HG03565 (cell line): ENCODE measurements at regions not wholly inside any gene's neighbourhood (a gene's known extent, or its start where the extent isn't known, plus 50 kb on each side); places are given as distances from the start of the nearest gene placed in this dataset.

Source experiments
- ATAC-seq: cut with Tn5 transposase; IDR thresholded peaks from one replicate; pipeline ENCODE4 v1.9.1; 2021; ENCODE audit warnings: mild to moderate bottlenecking, moderate library complexity; ENCODE audit not compliant: unreplicated experiment

DNA sequence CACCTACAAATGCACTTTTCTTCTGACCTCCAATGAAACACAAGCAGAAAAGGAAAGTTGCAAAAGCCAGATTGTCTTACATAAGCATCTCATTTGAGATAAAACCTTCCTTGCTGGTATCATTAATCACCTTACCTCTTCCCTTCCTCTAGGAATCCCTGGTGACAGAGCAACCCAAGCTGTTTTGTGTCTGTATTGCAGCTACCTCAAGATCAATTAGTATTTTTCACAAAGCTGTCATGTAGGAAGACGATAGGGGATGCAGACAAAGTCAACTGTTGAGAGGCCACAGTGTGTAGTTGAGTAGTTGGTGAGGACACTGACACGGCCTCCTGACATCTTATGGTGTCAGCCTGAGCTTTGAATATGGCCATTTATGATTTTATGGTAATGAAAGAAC lies 339.1 kb upstream of the SLC10A2 start:
- no peak for ATAC-seq

DNA sequence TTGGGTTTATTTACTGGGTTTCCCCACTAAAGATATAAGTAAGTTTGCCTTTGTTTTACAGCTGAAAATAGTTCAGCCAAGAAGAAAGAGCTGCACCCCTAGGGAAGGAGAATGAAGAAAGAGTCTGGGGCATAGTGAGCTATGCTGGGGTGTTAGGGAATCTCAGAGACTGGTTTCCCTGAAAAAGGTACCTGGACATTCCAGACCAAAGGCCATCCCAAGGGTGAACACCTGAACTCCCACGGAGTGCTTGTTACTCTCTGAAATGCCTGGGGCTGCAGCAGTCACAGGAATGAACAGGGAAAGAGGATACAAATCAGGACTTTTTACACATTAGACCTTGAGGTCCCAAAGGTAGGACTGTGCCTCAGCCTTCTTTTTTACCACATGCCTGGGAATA lies 337.6 kb upstream of the SLC10A2 start:
- no peak for ATAC-seq

DNA sequence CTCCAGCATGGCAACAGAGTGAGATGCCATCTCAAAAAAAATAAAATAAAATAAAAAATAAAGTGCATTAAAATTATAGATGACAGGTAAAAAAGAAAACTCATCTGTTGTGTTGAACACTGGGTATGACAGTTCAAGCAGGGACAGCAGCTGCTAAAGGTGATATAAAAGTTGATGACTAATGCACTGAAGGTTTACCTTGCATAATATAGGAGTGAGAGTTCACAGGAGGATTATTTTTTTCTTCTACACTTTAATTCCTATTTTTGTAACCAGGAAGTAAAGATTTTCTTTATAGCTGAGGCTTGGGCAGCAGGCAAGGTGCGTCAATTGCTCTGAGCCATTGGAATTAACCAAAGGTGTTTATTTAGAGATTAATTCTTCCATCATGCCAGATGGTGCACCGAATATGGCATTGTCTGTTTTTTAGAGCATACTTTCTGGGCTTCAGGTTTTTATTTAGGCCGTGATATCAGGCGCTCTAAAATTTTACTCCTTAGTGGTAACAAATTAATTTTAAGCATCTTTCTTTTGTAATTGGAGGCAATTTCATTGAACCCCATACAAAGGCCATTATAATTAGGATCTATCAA lies 337.0 kb upstream of the SLC10A2 start:
- ATAC-seq = no peak

DNA sequence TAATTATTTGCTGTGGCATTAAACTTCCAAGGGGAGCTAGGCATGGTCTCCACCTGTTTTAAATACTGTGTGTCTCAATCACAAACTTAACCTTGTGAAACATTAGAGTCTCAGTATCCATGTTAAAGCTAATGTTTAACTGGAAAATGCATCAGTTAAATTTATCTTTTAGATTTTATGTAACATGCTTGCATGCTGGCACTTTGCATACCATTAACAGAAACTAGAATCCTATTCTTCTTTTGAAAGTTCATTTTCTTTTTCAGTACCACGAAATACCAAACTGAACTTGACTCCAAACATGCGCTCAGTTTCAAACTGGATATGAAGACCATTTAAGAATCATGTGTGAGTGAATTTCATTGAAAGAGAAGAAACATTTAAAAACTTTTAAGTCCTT lies 328.9 kb upstream of the SLC10A2 start:
- no peak for ATAC-seq

DNA sequence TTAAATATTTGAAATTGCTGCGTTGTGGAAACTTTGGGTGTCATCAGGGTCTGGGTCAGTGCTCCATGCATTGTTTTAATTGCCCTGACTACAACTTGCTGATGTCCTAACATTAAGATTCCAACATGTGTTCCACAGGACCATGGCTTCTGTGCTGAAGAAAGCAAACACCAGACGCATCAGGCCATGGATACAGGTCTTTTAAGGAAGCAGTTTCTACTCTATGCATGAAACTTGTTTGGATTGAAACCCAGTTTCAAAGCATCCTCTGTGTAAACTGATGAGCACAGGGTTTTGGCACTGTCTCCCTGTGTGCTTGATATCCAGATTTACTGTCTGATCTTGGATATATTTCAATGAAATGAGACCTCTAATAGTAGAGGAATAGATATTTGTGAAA lies 328.4 kb upstream of the SLC10A2 start:
- ATAC-seq = no peak

DNA sequence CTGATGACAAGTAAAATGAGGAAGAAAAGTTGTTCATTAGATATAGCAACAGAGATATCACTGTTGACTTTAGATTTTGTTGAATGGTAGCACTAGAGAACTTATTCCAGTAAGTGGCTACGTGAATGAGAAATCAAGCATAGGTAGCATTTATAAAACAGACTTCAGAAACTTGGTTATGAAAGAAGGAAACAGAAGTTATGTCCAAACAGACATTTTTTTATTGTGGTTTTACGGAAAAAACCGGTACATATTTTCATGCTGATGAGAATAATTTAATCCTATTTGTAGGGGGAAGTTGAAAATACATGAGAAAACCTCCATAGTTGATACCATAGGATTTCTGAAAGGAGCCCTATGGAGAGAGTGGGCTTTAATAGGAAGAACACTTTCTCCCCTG lies 325.7 kb upstream of the SLC10A2 start:
- ATAC-seq = no peak

DNA sequence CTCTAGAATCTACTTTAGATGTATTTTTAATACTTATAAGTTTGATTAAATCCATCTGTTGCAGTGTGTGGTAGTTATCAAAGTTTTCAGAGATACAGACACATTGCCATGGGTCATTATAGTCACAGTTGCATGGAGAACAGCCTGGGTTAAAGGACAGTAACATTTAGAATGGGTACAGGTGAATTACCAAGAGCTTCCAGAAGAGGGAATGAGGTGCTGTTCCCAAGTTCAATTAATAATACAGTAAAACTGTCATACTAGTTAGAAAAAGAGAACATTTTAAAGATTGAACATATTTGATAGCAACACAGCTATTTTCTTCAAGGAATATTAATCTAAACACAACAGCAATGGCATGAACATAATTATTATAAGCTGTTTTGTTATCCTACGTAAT lies 322.6 kb upstream of the SLC10A2 start:
- no peak for ATAC-seq

DNA sequence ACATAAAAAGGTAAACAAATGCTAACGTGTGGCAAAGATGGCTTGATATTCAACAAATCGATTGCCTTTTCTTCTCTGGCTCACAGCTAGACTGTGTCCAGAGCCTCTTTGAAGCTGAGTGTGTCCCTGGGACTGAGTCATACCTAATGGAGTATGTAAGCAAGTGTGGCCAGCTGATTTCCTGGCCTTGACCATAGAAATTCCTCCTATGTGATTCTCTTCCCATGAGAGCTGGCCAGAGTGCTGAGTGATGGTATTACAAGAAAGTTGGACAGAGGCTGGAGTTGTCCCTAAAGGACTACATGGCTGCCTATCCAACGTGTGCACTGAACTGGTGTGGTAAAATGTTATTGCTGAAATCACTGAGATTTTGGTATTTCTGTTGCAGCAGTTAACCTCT lies 320.1 kb upstream of the SLC10A2 start:
- ATAC-seq = no peak

DNA sequence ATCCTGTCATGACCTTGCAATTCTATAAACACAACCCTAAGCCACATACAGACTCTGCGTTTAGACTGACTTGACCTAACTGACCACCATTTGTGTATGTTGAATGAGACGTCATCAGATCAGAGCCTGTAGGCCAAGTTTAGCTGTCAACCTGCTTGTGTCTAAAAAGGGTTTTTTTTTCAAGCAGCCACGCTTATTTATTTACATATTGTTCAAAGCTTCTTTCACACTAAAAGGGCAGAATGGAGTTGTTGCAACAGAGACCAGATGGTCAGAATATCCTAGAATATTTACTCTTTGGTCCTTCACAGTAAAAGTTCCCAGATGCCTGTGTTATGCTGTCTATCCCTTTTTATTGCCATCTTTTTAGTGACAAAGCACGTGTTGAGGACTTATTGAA lies 307.7 kb upstream of the SLC10A2 start:
- no peak for ATAC-seq

DNA sequence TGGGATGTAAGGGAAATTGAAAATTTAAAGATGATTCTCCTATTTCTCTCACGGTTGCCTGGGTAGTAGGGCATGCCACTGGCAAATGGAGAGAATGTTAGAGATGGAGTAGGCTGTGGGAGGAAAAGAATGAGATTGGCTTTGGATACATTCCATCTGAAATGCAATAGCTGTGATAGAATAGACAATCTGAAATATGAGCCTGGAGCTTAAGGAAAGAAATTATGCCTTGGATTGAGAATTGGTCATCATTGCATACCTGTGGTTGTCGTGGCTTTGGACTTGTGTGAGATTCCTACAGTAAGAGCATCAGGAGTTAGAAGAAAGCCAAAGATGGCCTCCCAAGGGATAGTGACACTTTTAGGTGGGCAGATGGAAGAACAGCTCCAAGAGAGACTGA lies 305.1 kb upstream of the SLC10A2 start:
- ATAC-seq = no peak

DNA sequence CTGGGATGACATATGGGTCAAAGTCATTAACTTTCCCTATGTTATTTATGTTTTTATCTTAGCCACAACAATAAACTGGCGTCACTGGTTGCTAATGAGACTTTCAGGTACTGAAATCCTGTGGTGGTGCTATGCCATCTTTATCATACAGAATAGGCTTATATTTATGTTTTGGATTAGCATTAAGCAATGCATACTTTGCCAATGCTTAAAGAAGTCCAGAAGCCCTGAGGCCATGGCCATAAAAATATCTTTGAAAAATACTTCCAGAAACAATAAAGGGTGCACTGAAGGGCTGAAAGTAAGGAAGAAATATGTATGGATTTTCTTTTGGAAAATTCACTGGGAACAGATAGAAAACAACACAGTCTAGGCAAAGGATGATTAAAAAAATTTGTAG lies 304.6 kb upstream of the SLC10A2 start:
- ATAC-seq = no peak

DNA sequence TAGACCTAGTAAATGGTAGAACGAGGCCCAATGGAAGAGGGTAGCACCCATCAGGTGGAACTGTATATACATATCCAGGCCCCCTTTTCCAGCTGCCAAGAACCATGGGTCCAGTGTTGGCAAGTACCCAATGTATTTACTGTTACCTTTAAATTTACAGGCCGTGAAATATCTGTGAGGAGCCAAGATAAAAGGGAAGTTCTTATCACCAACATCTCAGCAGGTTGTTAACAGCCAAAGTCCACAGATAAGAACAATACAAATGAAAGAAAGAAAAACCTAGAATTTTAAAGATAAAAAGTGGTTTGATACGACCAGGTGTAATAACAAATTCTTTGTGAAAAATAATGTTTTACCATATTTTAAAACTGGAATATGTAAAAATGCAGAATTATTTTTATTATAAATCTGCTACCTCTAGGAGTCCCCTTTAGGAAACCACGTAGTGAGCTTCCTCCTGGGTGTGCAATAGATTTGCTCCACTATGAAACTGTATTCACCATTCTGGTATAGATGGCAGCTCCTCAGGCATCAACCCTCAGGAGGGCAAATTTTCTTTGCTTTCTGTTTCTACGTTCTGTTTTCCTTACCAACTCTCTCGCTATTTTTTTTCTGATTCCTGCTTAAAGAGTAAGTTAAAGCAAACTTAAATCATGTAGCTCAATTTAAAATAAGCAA lies 292.2 kb upstream of the SLC10A2 start:
- no peak for ATAC-seq

DNA sequence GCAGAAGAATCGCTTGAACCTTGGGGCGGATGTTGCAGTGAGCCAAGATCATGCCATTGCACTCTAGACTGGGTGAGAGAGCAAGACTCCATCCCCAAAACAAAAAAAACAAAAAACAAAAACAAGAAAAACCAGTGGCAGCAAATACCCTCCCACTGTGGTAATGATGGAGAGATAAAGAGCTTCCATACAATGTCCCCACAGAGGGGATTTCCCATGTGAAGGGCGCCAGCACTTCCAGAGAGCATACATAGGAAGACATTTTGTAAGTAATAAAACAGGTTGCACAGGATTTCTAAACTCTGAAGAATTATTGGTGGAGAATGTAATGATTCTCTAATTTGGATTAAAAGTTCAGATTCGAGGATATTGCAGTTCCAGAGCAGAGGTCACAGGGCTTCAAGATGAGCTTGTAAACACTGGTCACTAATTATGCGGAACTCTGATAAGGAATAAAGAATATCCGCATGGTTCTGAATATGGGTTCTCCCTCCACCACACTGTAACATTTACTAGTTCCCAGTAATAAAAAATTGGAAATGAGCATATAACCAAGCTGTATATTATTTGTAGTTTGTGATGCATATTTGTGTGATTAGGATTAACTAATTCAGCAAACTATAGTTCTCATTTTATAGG lies 290.1 kb upstream of the SLC10A2 start:
- no peak for ATAC-seq

DNA sequence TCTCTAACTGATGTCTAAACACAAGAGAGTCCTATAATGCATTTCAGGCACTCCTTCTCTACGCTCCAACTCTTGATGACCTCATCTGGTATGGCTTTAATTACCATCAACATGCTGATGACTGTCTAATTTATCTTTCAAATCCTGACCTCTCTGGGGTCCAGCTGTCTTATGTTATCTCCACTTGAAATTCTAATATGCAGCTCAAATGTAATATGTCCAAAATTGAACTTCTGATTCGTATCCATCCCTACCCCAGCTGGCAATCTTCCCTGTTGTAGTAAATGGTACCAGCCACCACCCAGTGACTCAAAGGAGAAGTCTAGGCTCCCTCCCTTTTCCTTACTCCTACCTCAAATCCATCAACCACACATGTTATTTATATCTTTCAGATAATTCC lies 288.0 kb upstream of the SLC10A2 start:
- ATAC-seq = no peak

DNA sequence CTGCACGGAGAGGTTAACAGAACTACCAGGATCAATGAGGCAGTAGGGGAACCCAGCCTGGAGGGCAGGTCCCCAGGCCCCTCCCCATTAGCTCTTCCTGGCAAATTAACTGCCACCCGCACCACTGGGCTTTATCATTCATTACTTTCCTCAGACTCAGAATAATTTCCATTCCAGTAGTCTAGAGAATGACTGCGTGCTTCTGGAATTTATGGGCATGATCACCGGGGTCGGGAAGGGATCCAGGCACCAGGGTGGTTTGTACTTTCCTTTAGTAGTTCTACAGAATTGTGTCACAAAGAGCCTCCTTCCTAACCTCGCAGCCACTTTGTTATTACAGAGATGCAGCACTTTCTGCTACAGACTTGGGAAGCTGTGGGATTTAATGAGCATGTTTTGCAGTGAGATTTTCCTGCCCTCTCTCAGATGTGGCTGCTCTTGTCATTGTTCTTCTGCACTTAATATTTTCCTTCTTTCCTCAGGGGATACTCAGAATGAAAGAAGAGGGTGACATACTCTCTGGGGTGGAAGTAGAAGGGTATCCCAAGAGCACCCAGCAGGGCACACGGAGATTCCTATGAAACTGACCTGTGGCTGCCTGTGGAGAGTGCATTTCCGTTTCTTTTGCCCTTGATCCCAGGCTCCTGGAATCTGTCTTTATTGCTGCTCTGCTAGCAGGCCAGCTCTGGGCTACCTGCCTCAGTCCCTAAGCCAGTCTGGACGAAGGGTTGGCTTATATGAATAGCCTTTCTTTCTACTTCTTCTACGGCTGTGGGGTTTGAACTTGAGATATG lies 285.0 kb upstream of the SLC10A2 start:
- no peak for ATAC-seq

DNA sequence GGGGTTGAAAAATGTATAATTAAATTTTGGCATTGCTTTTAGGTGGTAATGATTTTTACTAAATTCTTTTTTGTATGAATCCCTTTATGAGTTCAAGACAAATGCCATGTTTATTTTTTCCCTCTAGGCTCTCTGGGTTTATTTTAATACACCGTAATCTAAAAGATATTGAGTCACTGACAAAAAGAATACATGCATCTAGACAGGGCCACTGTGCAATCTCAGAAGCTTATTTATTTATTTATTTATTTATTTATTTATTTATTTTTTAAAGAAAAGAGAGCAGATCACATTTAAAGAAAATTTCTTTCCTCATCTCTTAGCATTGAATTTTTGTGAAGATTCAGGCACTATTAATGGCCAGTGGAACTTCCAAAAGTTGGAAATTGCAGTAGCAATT lies 283.9 kb upstream of the SLC10A2 start:
- no peak for ATAC-seq

DNA sequence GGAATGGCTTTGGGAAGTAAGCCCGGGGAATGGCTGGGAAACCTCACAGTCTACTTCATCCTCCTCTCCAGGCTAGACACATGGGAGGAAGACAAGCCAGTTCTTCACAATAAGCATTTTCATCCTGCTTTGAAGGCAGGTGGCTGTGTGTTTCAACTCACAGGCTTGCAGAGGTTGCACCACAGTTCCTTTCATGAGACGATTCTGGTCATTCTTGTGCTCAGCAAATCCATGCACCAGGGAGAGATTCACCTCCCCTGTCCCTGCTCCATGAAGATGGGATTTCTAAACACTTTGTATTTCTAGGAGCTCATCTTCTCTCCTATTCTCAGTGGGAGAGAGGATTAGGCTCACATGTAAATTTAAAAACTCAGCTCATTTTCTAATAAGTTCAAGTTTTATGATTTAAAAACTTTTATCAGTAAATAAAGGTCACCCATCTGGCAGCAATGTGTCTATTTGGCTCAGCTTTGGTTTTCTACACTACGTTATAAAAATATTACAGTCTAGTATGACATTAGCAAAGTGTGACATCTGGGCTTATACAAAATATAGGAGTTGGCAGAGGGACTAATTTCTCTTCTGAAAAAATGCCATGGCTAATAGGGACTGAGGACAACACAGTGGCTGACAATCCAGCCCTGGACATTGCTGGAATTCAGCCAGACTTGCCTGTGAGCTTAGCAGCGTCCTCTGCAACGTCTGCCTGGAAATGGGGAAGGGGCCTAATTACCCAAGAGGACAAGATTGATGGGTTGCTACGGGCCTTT lies 283.2 kb upstream of the SLC10A2 start:
- ATAC-seq = no peak

DNA sequence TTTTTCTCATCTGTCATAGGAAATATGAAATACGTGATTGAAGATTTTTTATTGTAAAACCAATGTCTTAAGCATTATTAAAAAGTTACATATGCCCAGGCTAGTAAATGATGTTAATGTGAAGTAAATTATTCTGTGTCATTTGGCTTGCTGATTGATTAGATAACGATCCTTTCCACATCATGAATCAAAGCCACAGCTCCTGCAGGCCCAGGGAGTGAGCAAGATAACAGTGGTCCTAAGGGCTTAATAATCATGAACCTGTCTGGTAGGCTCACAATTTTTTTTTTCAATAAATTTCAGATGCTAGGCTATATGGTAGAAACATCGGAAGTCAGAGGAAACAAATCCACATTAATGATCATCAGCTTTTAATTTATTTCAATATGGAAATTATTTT lies 269.0 kb upstream of the SLC10A2 start:
- ATAC-seq = no peak

DNA sequence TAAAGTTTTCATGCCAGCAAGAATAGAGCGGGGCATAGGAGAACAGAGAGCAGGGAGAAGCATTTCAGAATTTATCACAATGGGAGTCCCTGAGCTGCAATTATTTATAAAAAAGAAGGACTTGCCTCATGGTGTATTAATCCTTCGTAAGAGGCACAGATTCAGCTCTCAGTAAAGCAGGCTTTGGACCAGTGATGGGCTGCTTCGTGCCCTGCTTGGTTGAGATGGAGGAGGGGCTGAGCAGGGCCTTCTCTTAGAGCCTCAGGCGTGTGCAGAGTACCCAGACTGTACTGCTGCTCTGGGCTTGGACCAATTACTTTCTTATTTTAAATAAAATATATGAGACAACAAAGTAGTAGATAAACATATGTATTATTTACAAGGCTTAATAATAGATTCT lies 265.7 kb upstream of the SLC10A2 start:
- no peak for ATAC-seq

DNA sequence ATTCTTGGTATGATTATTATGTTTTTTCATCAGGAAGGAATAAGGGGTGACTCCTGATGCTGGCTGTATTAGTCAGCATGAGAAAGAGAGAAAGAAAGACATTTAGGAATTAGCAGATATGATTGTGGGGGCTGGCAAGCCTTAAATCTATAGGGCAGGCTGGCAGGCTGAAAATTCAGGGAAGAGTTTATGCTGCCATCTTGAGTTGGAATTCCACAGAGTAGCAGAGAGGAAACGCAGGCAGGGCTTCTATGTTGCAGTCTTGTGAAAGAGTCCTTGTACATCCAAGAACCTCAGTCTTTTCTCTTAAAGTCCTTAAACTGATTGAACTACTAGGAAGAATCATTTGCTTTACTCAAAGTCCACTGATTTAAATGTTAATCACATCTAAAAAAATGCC lies 262.7 kb upstream of the SLC10A2 start:
- no peak for ATAC-seq

DNA sequence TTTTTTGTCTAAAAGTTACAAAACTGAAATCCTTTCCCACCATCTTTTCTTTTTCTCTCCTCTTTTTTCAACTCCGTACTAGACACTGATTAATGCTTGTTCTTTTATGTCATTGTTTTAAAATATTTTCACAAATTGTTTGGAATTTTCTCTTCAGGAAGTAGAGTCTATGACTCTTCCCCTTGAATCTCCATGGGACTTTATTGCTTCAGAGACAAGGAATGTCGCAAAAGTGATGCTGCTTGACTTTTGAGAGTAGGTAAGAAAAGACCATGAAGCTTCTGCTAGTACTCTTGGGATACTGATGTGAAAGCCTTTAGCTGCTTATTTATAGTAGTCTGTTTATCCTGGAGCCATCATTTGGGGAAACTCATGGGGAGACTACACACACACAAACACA lies 260.1 kb upstream of the SLC10A2 start:
- no peak for ATAC-seq
